ENCODE measurements at regions not wholly inside any gene's neighbourhood (a gene's known extent, or its start where the extent isn't known, plus 50 kb on each side); places are given as distances from the start of the nearest gene placed in this dataset.

DNA sequence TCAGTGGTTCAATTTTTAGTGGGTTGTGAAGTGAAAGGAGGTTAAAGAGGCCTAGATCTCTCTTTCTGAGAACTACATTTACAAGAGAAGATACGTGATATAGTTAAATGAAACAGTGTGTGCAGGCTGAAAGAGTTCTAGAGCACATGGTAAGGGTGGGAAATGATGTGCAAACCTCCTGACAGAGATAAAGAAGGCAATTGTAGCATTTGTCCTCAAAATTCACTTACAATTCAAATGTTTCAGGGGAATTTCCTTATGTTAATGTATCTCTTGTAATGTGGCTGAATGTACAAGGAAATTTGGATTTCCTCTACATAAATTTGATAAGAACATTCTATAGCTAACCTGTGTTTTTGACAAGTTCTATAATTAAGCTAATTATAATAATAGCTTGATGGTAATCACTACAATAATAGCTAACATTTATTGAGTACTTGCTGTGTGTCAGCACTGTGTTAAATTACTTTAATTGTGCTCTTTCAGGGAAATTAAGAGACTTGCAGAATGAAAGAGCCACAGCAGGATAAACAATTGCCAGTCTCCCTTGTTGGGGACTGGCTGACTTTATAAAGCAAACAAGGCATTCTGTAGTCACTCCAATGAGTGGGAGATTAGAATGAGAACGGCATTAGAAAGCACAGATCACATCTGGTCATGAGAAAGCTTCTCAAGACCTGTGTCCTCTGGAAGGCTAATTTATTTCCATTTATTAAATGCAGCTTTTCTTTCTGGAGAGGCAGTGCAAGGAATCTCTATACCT lies 139.7 kb upstream of the TMEM72 start:
- TF ChIP-seq POLR2AphosphoS5 (IDR thresholded peaks at IDR 0.05) (no peak), POLR2A (IDR thresholded peaks at IDR 0.05) (no peak)

Measured in spleen (tissue), 3 donors.